PC-3 (cell line): ENCODE measurements at regions not wholly inside any gene's neighbourhood (a gene's known extent, or its start where the extent isn't known, plus 50 kb on each side); places are given as distances from the start of the nearest gene placed in this dataset.

ENCODE experiments used
- ATAC-seq: fragments of 200-7000 bp; cut with Tn5 transposase; 2 replicates; pipeline ENCODE4 v1.9.1; 2020; ENCODE audit warnings: mild to moderate bottlenecking, moderate library complexity
- BruUV-seq: library from RNA; stranded (reverse); fragments of 400-500 nt; replicated peaks from 2 replicates; lab custom pipeline; 2021; lab: Mats Ljungman, UMichigan
- CTCF ChIA-PET: fragments of 300-600 bp; sonication (Branson Sonifier 250); formaldehyde crosslinking; loops from one replicate; lab custom pipeline; 2022; ENCODE audit warnings: antibody characterized with exemption; lab: Charles Lee
- POLR2A ChIA-PET: fragments of 300-600 bp; sonication (Branson Sonifier 250); formaldehyde crosslinking; loops from one replicate; lab custom pipeline; 2022; ENCODE audit warnings: antibody characterized with exemption; ENCODE audit not compliant: unreplicated experiment; lab: Charles Lee
- DNase-seq: peaks from one replicate; pipeline ENCODE4 v3.0.0-alpha.2; 2015
- H2AFZ ChIP-seq: fragments of 300-600 bp; sonication (generic); 2 replicates; pipeline ENCODE4 v1.6.0; 2016; ENCODE audit warnings: antibody characterized with exemption, low read length
- H3F3A ChIP-seq: fragments of 300-600 bp; sonication (generic); one replicate; pipeline ENCODE4 v1.6.0; 2017; ENCODE audit warnings: antibody characterized with exemption, low read length, control low read depth, mild to moderate bottlenecking; ENCODE audit not compliant: unreplicated experiment
- H3K27ac ChIP-seq: fragments of 300-600 bp; sonication (generic); 2 replicates; pipeline ENCODE4 v1.5.1; 2016; ENCODE audit warnings: mild to moderate bottlenecking, low read length
- H3K27me3 ChIP-seq: fragments of 300-600 bp; sonication (generic); 2 replicates; pipeline ENCODE4 v1.6.1; 2016; ENCODE audit warnings: low read length, mixed read lengths
- H3K36me3 ChIP-seq: fragments of 300-600 bp; sonication (generic); 2 replicates; pipeline ENCODE4 v1.6.1; 2016; ENCODE audit warnings: low read depth, mixed run types, low read length, mixed read lengths
- H3K4me1 ChIP-seq: fragments of 300-600 bp; sonication (generic); 2 replicates; pipeline ENCODE4 v1.5.1; 2016; ENCODE audit warnings: low read length; ENCODE audit not compliant: insufficient read depth
- H3K4me2 ChIP-seq: fragments of 300-600 bp; sonication (generic); 2 replicates; pipeline ENCODE4 v1.6.0; 2016; ENCODE audit warnings: low read length
- H3K4me3 ChIP-seq: fragments of 300-600 bp; sonication (generic); 2 replicates; pipeline ENCODE4 v1.5.1; 2016; ENCODE audit warnings: mild to moderate bottlenecking, low read length, mixed read lengths
- H3K79me2 ChIP-seq: fragments of 300-600 bp; sonication (generic); 2 replicates; pipeline ENCODE4 v1.6.1; 2017; ENCODE audit warnings: low read length, mixed read lengths
- H3K9ac ChIP-seq: fragments of 300-600 bp; sonication (generic); 2 replicates; pipeline ENCODE4 v1.6.0; 2016; ENCODE audit warnings: mild to moderate bottlenecking, low read length
- H3K9me2 ChIP-seq: fragments of 300-600 bp; sonication (generic); replicated peaks from 2 replicates; pipeline ENCODE4 v1.6.1; 2016; ENCODE audit warnings: mixed run types, low read length, mixed read lengths
- H3K9me3 ChIP-seq: fragments of 300-600 bp; sonication (generic); 2 replicates; pipeline ENCODE4 v1.6.1; 2016; ENCODE audit warnings: low read length, mixed read lengths
- H4K20me1 ChIP-seq: fragments of 300-600 bp; sonication (generic); 2 replicates; pipeline ENCODE4 v1.6.1; 2016; ENCODE audit warnings: low read length, mixed read lengths
- EZH2 ChIP-seq: fragments of 300-600 bp; sonication (generic); IDR thresholded peaks from one replicate; pipeline ENCODE4 v1.6.1; 2017; ENCODE audit warnings: antibody characterized with exemption, mild to moderate bottlenecking, low read length; ENCODE audit not compliant: unreplicated experiment
- EZH2phosphoT487 ChIP-seq: fragments of 300-600 bp; sonication (generic); IDR thresholded peaks from 2 replicates; pipeline ENCODE4 v1.6.1; 2018; ENCODE audit warnings: mild to moderate bottlenecking, antibody characterized with exemption, low read length, borderline replicate concordance
- intact Hi-C: fragments of 100-400 bp; cut with micrococcal nuclease; formaldehyde crosslinking; loops from 2 replicates; pipeline ENCODE4 v1.9.0; 2023
- TF ChIP-seq, protein P1 (sequence below): fragments of 300-600 bp; sonication (generic); conservative IDR thresholded peaks from 2 replicates; pipeline ENCODE4 v1.5.1; 2017; ENCODE audit warnings: antibody characterized with exemption, low read depth, mild to moderate bottlenecking, low read length

- TF ChIP-seq, protein P1, sequence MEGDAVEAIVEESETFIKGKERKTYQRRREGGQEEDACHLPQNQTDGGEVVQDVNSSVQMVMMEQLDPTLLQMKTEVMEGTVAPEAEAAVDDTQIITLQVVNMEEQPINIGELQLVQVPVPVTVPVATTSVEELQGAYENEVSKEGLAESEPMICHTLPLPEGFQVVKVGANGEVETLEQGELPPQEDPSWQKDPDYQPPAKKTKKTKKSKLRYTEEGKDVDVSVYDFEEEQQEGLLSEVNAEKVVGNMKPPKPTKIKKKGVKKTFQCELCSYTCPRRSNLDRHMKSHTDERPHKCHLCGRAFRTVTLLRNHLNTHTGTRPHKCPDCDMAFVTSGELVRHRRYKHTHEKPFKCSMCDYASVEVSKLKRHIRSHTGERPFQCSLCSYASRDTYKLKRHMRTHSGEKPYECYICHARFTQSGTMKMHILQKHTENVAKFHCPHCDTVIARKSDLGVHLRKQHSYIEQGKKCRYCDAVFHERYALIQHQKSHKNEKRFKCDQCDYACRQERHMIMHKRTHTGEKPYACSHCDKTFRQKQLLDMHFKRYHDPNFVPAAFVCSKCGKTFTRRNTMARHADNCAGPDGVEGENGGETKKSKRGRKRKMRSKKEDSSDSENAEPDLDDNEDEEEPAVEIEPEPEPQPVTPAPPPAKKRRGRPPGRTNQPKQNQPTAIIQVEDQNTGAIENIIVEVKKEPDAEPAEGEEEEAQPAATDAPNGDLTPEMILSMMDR: no peak
- TF ChIP-seq EZH2phosphoT487 (no peak), EZH2 (no peak)
- Histone ChIP-seq H3K27me3 (no peaks in the 10 kb centered on the region), H3K4me3 (no peak overlapping the region), H3K9me3 (peaks cover 27% of the 10 kb centered on the region), H3F3A (no peaks in the 10 kb centered on the region), H3K9me2 (no peaks in the 10 kb centered on the region), H3K27ac (no peak overlapping the region), H3K4me1 (no peaks in the 10 kb centered on the region), H3K9ac (no peak overlapping the region), H3K4me2 (no peak overlapping the region), H2AFZ (no peak overlapping the region), H3K36me3 (no peaks in the 10 kb centered on the region; the same call in 1 of the 2 replicates), H4K20me1 (no peaks in the 10 kb centered on the region), H3K79me2 (no peaks in the 10 kb centered on the region)
- DNase-seq (no peak), ATAC-seq (no peak)
- POLR2A ChIA-PET: no interaction called here
- intact Hi-C loops: no loop called here
- CTCF ChIA-PET: no interaction called here
- no TSS peak for BruUV-seq
Observed at GRCh38 chr3:3902161-3902560, 102.9 kb downstream of the LRRN1 start.

GRCh38 chr3:3906171-3906570, 106.9 kb downstream of the LRRN1 start:
- H3K79me2 ChIP-seq: no peaks in the 10 kb centered on the region
- no peaks in the 10 kb centered on the region for H4K20me1 ChIP-seq
- no peak overlapping the region for H3K9ac ChIP-seq
- ChIA-PET POLR2A (no interaction called here), CTCF (no interaction called here)
- no peaks in the 10 kb centered on the region for H3K36me3 ChIP-seq
- H3K27me3 ChIP-seq: no peaks in the 10 kb centered on the region
- no peak overlapping the region for H3K4me2 ChIP-seq
- intact Hi-C loops: no loop called here
- H3F3A ChIP-seq: no peaks in the 10 kb centered on the region
- TF ChIP-seq EZH2phosphoT487: no peak
- TF ChIP-seq, protein P1: no peak
- TF ChIP-seq EZH2: no peak
- no TSS peak for BruUV-seq
- H2AFZ ChIP-seq: no peak overlapping the region
- H3K9me3 ChIP-seq: peaks cover 27% of the 10 kb centered on the region
- ATAC-seq (no peak), DNase-seq (no peak)
- no peak overlapping the region for H3K27ac ChIP-seq
- H3K4me1 ChIP-seq: no peaks in the 10 kb centered on the region
- H3K4me3 ChIP-seq: no peak overlapping the region
- H3K9me2 ChIP-seq: no peaks in the 10 kb centered on the region

DNA sequence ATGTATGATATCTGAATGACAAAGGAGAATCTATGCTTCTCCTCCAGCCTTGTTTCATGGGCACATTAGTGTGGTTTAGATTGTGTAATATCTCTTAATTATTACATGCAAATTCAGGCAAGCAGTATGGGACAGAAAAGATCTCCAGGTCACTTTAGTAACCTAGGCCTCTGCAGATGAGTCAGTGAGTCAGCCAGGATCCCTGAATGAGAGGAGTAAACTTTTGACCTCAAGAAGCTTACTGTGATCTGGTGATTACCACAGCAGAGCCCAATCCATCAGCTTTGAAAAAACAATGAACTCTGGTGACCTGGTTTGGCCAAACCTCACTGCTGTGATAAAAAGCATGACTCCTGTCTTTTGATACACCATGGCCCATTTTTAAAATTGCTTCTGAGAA, 107.8 kb downstream of the LRRN1 start:
- Histone ChIP-seq H3K4me3 (no peak overlapping the region), H3K79me2 (no peaks in the 10 kb centered on the region), H3K27me3 (no peaks in the 10 kb centered on the region), H3F3A (no peaks in the 10 kb centered on the region), H3K9ac (no peak overlapping the region), H2AFZ (no peak overlapping the region), H3K27ac (no peak overlapping the region), H3K4me2 (no peak overlapping the region), H4K20me1 (no peaks in the 10 kb centered on the region), H3K36me3 (no peaks in the 10 kb centered on the region), H3K9me2 (no peaks in the 10 kb centered on the region), H3K9me3 (peaks cover 25% of the 10 kb centered on the region), H3K4me1 (no peaks in the 10 kb centered on the region)
- intact Hi-C loops: no loop called here
- POLR2A ChIA-PET: no interaction called here
- no TSS peak for BruUV-seq
- DNase-seq (no peak), ATAC-seq (no peak)
- TF ChIP-seq EZH2phosphoT487: no peak
- no peak for TF ChIP-seq EZH2
- TF ChIP-seq, protein P1: no peak
- CTCF ChIA-PET: no interaction called here
